ENCODE measurements at regions not wholly inside any gene's neighbourhood (a gene's known extent, or its start where the extent isn't known, plus 50 kb on each side); places are given as distances from the start of the nearest gene placed in this dataset.

DNA sequence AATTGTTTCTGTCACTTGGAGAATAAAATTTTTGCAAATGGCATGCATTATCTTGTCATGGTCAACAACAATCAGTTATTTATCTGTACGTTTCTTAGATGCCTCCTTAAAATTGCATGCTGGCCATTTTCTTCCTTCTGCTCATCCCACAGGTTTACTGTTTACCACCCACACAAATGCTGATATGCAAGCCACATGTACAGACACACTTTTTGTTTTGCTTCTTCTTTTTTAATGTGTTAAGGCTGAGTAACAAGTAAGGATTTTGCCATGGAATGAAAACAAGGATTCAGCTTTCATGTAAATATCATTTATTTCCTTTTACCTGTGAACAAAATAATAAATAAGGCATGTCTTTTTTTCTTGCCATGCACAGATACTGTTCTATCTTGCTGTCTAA lies 1077.1 kb upstream of the ZEB2 start:
- TF ChIP-seq, protein P1, sequence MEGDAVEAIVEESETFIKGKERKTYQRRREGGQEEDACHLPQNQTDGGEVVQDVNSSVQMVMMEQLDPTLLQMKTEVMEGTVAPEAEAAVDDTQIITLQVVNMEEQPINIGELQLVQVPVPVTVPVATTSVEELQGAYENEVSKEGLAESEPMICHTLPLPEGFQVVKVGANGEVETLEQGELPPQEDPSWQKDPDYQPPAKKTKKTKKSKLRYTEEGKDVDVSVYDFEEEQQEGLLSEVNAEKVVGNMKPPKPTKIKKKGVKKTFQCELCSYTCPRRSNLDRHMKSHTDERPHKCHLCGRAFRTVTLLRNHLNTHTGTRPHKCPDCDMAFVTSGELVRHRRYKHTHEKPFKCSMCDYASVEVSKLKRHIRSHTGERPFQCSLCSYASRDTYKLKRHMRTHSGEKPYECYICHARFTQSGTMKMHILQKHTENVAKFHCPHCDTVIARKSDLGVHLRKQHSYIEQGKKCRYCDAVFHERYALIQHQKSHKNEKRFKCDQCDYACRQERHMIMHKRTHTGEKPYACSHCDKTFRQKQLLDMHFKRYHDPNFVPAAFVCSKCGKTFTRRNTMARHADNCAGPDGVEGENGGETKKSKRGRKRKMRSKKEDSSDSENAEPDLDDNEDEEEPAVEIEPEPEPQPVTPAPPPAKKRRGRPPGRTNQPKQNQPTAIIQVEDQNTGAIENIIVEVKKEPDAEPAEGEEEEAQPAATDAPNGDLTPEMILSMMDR (IDR thresholded peaks at IDR 0.05): no peak
- TF ChIP-seq POLR2AphosphoS5 (IDR thresholded peaks at IDR 0.05) (no peak), POLR2A (IDR thresholded peaks at IDR 0.05) (no peak)
